Small intestine (tissue), 7 donors: ENCODE measurements at regions not wholly inside any gene's neighbourhood (a gene's known extent, or its start where the extent isn't known, plus 50 kb on each side); places are given as distances from the start of the nearest gene placed in this dataset.

Source experiments
- DNase-seq, 2 donors: peaks; one replicate each; pipeline versions ENCODE4 v3.0.0 to v3.0.0-alpha.2; 2013
- FAIRE-seq: peaks from 2 replicates; lab custom pipeline; 2012; peaks lifted over from hg19 to GRCh38; lab: Jason Lieb, UNC
- H3K27ac ChIP-seq, 3 donors: one replicate each; pipeline ENCODE4 v1.5.1; 2013; ENCODE audit warnings: low read length in 2 of 3, mild to moderate bottlenecking in 2 of 3, control low read depth in 1 of 3, inconsistent platforms in 1 of 3, low read depth in 1 of 3, moderate library complexity in 1 of 3
- H3K27me3 ChIP-seq, 3 donors: one replicate each; pipeline ENCODE4 v1.6.1; 2013; ENCODE audit warnings: low read length in 3 of 3, inconsistent platforms in 1 of 3; ENCODE audit not compliant: control insufficient read depth in 3 of 3, insufficient read depth in 3 of 3
- H3K36me3 ChIP-seq, 3 donors: one replicate each; pipeline ENCODE4 v1.6.1; 2013; ENCODE audit warnings: low read length in 3 of 3, inconsistent platforms in 1 of 3, low read depth in 1 of 3, mild to moderate bottlenecking in 1 of 3, moderate library complexity in 1 of 3; ENCODE audit not compliant: control insufficient read depth in 3 of 3, insufficient read depth in 2 of 3
- H3K4me1 ChIP-seq, 3 donors: one replicate each; pipeline ENCODE4 v1.6.1; 2013; ENCODE audit warnings: low read length in 2 of 3, inconsistent platforms in 1 of 3, low read depth in 1 of 3, mild to moderate bottlenecking in 1 of 3, moderate library complexity in 1 of 3; ENCODE audit not compliant: control insufficient read depth in 3 of 3, insufficient read depth in 2 of 3
- H3K4me3 ChIP-seq, 3 donors: one replicate each; pipeline ENCODE4 v1.5.1; 2013; ENCODE audit warnings: low read length in 3 of 3, control low read depth in 1 of 3, inconsistent platforms in 1 of 3, low read depth in 1 of 3, mild to moderate bottlenecking in 1 of 3, moderate library complexity in 1 of 3
- H3K9me3 ChIP-seq, 2 donors: one replicate each; pipeline ENCODE4 v1.6.1; 2013; ENCODE audit warnings: low read depth in 1 of 2, low read length in 1 of 2; ENCODE audit not compliant: control insufficient read depth in 2 of 2, insufficient read depth in 1 of 2
- WGBS, 3 donors: extraction: QIAGEN DNeasy Blood & Tissue Kit; methylation state at CpG; one replicate each; pipeline ENCODE4 v1.1.7; 2013; 5-methylcytosine and 5-hydroxymethylcytosine counted together
- donor health status: healthy with polysubstance abuse.
- donor health status: control.
- donor health status: control.
- donor health status: Bipolar disorder and iron deficiency.
- donor health status: healthy.

DNA sequence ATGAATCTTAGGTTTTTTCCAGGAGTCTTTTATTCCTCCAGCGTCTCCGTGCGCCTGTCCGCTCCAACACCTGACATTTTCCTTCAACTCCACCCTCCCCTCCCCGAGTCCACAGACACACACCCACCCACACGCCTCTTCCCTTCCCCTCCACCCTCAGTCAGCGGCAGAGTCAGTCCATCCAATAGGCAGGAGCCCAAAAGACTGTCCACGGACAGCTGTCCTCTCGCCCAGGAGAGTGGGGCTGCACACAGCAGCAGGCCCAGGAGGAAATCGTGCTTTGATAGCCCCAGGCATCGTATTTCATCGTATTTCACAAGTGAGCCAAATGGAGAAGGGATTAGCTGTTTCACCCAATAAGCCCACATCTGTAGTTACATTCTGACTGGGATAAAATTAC, 285.1 kb downstream of the ZEB1 start:
- WGBS, 3 donors = 74 to 88% (median 84%) methylated on average over 12 of the region's 12 CpGs
- DNase-seq (no peak), FAIRE-seq (no peak)
- Histone ChIP-seq H3K4me3 (peak overlapping the region in 1 of 3 donors; percentile 65), H3K27me3 (peaks cover 0 to 2% (median 0%) of the 10 kb centered on the region in 3 donors), H3K36me3 (no peaks in the 10 kb centered on the region), H3K9me3 (no peaks in the 10 kb centered on the region), H3K4me1 (peaks cover 0 to 4% (median 3%) of the 10 kb centered on the region in 3 donors), H3K27ac (peak overlapping the region in 1 of 3 donors; percentile 82)

DNA sequence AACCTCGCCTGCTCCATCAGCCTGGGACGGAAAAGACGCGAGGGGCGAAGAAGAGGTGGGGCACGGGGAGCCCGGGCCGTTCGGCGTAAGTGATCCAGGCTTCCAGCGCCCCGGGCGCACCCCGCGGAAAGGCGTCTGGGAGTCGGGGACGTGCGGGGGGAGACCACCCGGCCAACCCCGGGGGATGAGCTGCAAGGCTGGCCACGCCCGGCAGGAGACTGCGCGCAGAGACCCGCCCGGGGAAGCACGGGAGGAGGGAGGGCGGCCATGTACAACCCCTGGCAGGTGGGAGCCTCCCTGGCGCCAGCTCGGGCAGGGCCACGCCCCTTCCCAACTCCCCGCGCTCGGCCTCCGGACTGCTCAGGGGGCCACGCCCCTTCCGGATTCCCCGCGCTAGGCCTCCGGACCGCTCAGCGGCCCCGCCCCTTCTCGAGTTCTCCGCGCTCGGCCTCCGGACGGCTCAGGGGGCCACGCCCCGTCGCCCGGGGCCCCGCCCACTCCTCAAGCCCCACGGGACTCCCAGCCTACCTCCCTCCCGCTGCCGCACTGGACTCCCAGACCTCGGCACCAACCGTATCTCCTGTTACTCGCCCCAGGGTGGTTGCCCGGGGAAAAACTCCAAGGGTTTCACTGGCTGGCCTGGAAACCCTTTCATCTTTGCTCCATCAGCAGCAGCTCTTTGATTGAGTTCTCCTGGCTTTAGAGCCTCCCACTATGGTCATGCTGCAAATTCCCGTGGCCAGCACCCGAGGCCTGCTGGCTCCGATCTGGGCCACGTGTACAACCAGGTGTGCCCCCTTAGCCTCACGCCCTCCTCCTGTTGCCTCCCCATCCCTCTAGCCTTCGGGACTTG, 284.4 kb downstream of the ZEB1 start:
- H3K4me3 ChIP-seq = peak overlapping the region; percentile 44 to 65 (median 51)
- peak; percentile 79 to 95 for DNase-seq
- WGBS, 3 donors = 6 to 8% (median 6%) methylated on average over 46 to 68 of the region's 68 CpGs
- H3K27ac ChIP-seq = peak overlapping the region; percentile 9 to 84 (median 82)
- no peaks in the 10 kb centered on the region for H3K9me3 ChIP-seq
- H3K27me3 ChIP-seq = peaks cover 0 to 2% (median 0%) of the 10 kb centered on the region in 3 donors
- H3K36me3 ChIP-seq = no peaks in the 10 kb centered on the region
- no peak for FAIRE-seq
- peaks cover 0 to 4% (median 3%) of the 10 kb centered on the region in 3 donors for H3K4me1 ChIP-seq

DNA sequence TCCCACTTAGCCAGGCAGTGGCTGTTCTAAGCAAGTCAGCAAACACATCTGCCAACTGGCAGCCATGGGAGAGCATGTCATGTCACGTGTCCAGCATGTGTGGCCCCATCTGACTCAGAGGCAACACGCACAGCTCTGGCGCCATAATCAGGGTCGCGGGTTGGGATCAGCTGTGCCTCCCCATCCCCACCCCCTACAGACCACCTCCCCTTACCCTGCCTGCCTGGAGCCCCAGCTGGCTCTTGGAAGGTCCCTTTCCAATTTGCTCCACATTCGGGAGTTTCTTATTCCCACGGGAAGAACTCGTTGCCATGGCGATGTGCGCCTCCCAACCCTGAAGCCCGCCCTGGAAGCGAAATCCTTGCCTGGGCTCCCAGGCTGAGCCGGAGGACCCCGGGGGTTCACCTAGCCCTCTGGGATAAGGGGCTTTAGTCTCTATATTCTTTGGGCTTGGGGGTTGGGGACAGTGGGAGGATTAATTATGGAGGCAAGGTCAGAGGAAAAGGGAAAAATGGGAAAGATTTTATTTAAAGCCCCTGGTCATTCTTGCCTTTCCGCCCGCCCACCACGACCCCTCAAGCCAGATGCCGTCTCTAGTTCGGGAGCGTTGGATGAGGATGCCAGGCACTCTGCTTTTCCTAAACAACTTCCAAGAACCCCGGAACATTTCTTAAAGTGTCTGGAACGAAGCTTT, 283.7 kb downstream of the ZEB1 start:
- DNase-seq = peak; percentile 7 to 55
- Histone ChIP-seq H3K27ac (peak overlapping the region; percentile 9 to 84 (median 82)), H3K27me3 (peaks cover 0 to 2% (median 0%) of the 10 kb centered on the region in 3 donors), H3K36me3 (no peaks in the 10 kb centered on the region), H3K9me3 (no peaks in the 10 kb centered on the region), H3K4me3 (peak overlapping the region; percentile 44 to 65 (median 51)), H3K4me1 (peaks cover 0 to 4% (median 3%) of the 10 kb centered on the region in 3 donors)
- no peak for FAIRE-seq
- WGBS, 3 donors = 12 to 21% (median 19%) methylated on average over 22 of the region's 22 CpGs

DNA sequence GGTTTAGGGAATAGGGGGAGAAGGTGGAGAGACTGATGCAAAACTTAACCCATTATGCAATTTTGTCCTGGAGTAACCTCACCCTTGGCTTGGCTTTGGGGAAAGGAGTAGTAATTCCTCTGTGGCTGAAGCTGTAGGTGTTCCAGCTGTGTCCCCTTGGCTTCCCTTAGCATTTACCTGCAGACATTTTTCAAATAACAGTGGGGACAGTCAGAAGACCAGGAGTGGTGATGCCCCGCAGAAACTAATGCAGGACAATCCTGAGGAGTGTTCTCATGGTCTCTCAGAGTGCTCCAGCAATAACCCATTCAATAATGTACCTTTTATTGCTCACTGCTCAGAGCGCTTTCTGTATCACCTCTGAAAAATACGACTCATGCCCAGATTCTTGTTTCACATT, 282.1 kb downstream of the ZEB1 start:
- peaks cover 0 to 2% (median 0%) of the 10 kb centered on the region in 3 donors for H3K27me3 ChIP-seq
- no peak overlapping the region for H3K4me3 ChIP-seq
- DNase-seq (no peak), FAIRE-seq (no peak)
- H3K4me1 ChIP-seq = peaks cover 0 to 4% (median 3%) of the 10 kb centered on the region in 3 donors
- WGBS, 3 donors = 39 to 81% (median 49%) methylated on average over 3 of the region's 3 CpGs
- no peak overlapping the region for H3K27ac ChIP-seq
- no peaks in the 10 kb centered on the region for H3K9me3 ChIP-seq
- H3K36me3 ChIP-seq = no peaks in the 10 kb centered on the region

DNA sequence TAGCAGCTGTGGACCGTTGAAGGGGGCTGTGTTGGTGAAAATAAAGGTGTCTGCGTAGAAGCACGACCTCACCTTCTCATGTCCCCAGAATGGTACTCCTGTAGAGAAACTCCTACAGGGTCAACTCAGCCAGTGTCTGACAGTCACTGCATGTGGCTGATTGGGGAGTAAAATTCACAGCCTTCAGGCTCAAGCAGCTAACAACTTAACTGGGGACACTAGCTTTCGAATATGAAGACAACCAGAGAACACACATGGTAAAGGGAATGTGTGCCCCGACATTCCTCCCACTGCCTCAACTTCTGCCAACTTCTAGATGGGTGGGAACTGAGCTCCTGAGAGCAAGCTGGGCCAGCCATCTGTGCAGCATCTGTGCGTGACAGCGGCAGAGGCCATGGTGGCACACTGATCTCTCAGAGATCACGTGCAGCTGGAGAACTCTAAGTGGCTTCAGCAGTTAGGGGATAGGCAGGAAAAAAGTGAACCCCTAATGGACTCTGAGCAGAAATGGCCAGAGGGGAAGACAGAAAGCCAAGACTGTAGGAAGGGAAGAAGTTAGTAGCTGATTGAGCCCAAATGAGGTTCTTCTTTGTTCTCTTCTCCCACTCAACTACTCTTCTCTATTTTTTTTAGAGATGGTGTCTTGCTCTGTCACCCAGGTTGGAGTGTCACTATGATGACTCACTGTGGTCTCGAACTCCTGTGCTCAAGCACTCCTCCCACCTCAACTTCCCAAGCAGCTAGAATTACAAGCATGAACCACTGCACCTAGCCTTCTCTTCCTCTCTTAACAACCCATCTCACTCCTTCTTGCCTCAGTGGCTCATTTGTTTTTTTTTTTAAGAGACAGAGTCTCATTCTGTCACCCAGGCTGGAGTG, 280.8 kb downstream of the ZEB1 start:
- H3K4me1 ChIP-seq = peaks cover 0 to 4% (median 3%) of the 10 kb centered on the region in 3 donors
- no peak overlapping the region for H3K4me3 ChIP-seq
- FAIRE-seq = no peak
- H3K36me3 ChIP-seq = no peaks in the 10 kb centered on the region
- peaks cover 0 to 2% (median 0%) of the 10 kb centered on the region in 3 donors for H3K27me3 ChIP-seq
- H3K9me3 ChIP-seq = no peaks in the 10 kb centered on the region
- DNase-seq = no peak
- 75 to 85% (median 77%) methylated on average over 9 of the region's 9 CpGs for WGBS, 3 donors
- no peak overlapping the region for H3K27ac ChIP-seq

DNA sequence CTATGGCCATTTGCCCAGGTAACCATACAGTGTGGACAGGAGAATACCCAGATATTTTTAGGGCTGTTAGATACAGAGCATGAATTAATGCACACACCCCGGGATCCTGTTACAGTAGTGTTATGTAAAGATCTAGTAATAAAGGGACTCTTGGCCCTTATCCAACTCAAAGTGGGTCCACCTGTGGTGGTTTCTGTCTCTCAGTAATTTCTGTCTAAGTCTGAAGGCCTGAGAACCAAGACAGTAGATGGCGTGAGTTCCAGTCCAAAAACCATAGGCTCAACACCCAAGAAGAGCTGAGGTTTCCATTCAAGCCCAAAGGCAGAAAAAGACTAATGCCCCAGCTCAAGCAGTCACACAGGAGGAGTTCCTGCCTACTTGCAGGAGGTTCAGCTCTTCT, 277.7 kb downstream of the ZEB1 start:
- H3K36me3 ChIP-seq = no peaks in the 10 kb centered on the region

DNA sequence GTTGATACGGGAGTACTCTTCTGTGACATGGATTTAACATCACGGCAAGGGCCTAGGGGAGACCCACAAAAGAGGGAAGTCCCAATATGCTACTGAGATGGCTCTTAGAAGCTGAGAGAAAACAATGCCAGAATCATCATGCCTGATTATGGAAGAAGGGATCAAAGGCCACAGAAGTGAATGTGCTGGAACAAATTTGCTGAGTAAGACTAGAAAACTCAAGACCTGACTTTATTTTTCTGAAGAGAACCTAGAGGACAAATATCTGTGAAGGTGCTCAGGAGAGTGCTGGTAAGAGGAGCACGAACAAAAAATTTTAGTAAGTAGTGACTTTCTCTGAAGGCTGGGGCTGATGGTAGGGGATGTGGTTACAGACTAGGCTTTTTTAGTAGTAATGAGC, 277.0 kb downstream of the ZEB1 start:
- WGBS, 3 donors = 44 to 65% (median 62%) methylated on average over 3 of the region's 3 CpGs

More for the DNA sequence above, 277.7 kb downstream of the ZEB1 start:
- H3K9me3 ChIP-seq = peaks cover 0 to 3% of the 10 kb centered on the region in 2 donors
- H3K27me3 ChIP-seq = no peaks in the 10 kb centered on the region
- H3K27ac ChIP-seq = no peak overlapping the region
- DNase-seq = no peak
- FAIRE-seq = no peak
- 73 to 88% (median 77%) methylated on average over 2 of the region's 2 CpGs for WGBS, 3 donors
- H3K4me3 ChIP-seq = no peak overlapping the region
- no peaks in the 10 kb centered on the region for H3K4me1 ChIP-seq

More for the DNA sequence above, 277.0 kb downstream of the ZEB1 start:
- no peak overlapping the region for H3K4me3 ChIP-seq
- no peak overlapping the region for H3K27ac ChIP-seq
- DNase-seq (no peak), FAIRE-seq (no peak)
- peaks cover 0 to 3% of the 10 kb centered on the region in 2 donors for H3K9me3 ChIP-seq
- H3K27me3 ChIP-seq = no peaks in the 10 kb centered on the region
- no peaks in the 10 kb centered on the region for H3K36me3 ChIP-seq
- no peaks in the 10 kb centered on the region for H3K4me1 ChIP-seq
